Type B pancreatic cell (in vitro differentiated cells): ENCODE measurements at regions not wholly inside any gene's neighbourhood (a gene's known extent, or its start where the extent isn't known, plus 50 kb on each side); places are given as distances from the start of the nearest gene placed in this dataset.

Experiments
- DNase-seq: peaks from one replicate; pipeline ENCODE4 v3.0.0; 2021; ENCODE audit warnings: mixed read lengths; ENCODE audit not compliant: unreplicated experiment; ENCODE audit errors: extremely low spot score
- H3K27ac Mint-ChIP-seq: 2 replicates; pipeline ENCODE4 v1.8.0; 2021; ENCODE audit warnings: mild to moderate bottlenecking, mixed read lengths
- H3K27me3 Mint-ChIP-seq: 2 replicates; pipeline ENCODE4 v1.8.0; 2021; ENCODE audit warnings: mixed read lengths
- H3K36me3 Mint-ChIP-seq: 2 replicates; pipeline ENCODE4 v1.8.0; 2021; ENCODE audit warnings: mixed read lengths
- H3K4me1 Mint-ChIP-seq: one replicate; pipeline ENCODE4 v1.8.0; 2021; ENCODE audit warnings: mixed read lengths; ENCODE audit not compliant: unreplicated experiment
- H3K4me3 Mint-ChIP-seq: 2 replicates; pipeline ENCODE4 v1.8.0; 2021; ENCODE audit warnings: mild to moderate bottlenecking, mixed read lengths
- H3K9me3 Mint-ChIP-seq: 2 replicates; pipeline ENCODE4 v1.8.0; 2021; ENCODE audit warnings: mixed read lengths
- CTCF ChIP-seq: fragments of 200-600 bp; sonication (generic); conservative IDR thresholded peaks from 2 replicates; pipeline ENCODE4 v1.5.0; 2021; ENCODE audit warnings: antibody characterized with exemption, mild to moderate bottlenecking

- Mint-ChIP-seq H3K4me1 (no peaks in the 10 kb centered on the region), H3K4me3 (no peak overlapping the region), H3K27me3 (no peaks in the 10 kb centered on the region), H3K36me3 (no peaks in the 10 kb centered on the region), H3K9me3 (no peaks in the 10 kb centered on the region), H3K27ac (no peak overlapping the region)
- no peak for TF ChIP-seq CTCF
- no peak for DNase-seq
These were observed 537.3 kb downstream of the EPHA3 start for GRCh38 chr3:89644716-89645115.

GRCh38 chr3:89649431-89649830 lies 542.0 kb downstream of the EPHA3 start:
- DNase-seq = no peak
- H3K4me3 Mint-ChIP-seq = no peak overlapping the region
- H3K27ac Mint-ChIP-seq = no peak overlapping the region
- H3K27me3 Mint-ChIP-seq = no peaks in the 10 kb centered on the region
- no peaks in the 10 kb centered on the region for H3K9me3 Mint-ChIP-seq
- H3K36me3 Mint-ChIP-seq = no peaks in the 10 kb centered on the region
- H3K4me1 Mint-ChIP-seq = no peaks in the 10 kb centered on the region
- TF ChIP-seq CTCF = no peak

GRCh38 chr3:89654031-89654430 lies 546.6 kb downstream of the EPHA3 start:
- Mint-ChIP-seq H3K27me3 (no peaks in the 10 kb centered on the region), H3K4me1 (no peaks in the 10 kb centered on the region), H3K36me3 (no peaks in the 10 kb centered on the region), H3K9me3 (peaks cover 17% of the 10 kb centered on the region), H3K4me3 (no peak overlapping the region), H3K27ac (no peak overlapping the region)
- no peak for TF ChIP-seq CTCF
- no peak for DNase-seq

- Mint-ChIP-seq H3K36me3 (no peaks in the 10 kb centered on the region), H3K4me3 (no peak overlapping the region), H3K9me3 (peaks cover 17% of the 10 kb centered on the region), H3K27ac (no peak overlapping the region), H3K4me1 (no peaks in the 10 kb centered on the region), H3K27me3 (no peaks in the 10 kb centered on the region)
- DNase-seq = no peak
- no peak for TF ChIP-seq CTCF
These were observed 549.0 kb downstream of the EPHA3 start for GRCh38 chr3:89656388-89656787.

- Mint-ChIP-seq H3K27ac (no peak overlapping the region), H3K36me3 (no peaks in the 10 kb centered on the region), H3K27me3 (peaks cover 4% of the 10 kb centered on the region), H3K9me3 (no peaks in the 10 kb centered on the region), H3K4me3 (no peak overlapping the region), H3K4me1 (no peaks in the 10 kb centered on the region)
- TF ChIP-seq CTCF = no peak
- no peak for DNase-seq
These were observed 572.3 kb downstream of the EPHA3 start for GRCh38 chr3:89679686-89680085.

- H3K4me1 Mint-ChIP-seq = peaks cover 9% of the 10 kb centered on the region
- no peak for DNase-seq
- no peak for TF ChIP-seq CTCF
- no peaks in the 10 kb centered on the region for H3K36me3 Mint-ChIP-seq
- no peak overlapping the region for H3K4me3 Mint-ChIP-seq
- H3K27me3 Mint-ChIP-seq = no peaks in the 10 kb centered on the region
- H3K9me3 Mint-ChIP-seq = no peaks in the 10 kb centered on the region
- H3K27ac Mint-ChIP-seq = no peak overlapping the region
These were observed 575.1 kb downstream of the EPHA3 start for GRCh38 chr3:89682556-89682955.
